ENCODE measurements at regions not wholly inside any gene's neighbourhood (a gene's known extent, or its start where the extent isn't known, plus 50 kb on each side); places are given as distances from the start of the nearest gene placed in this dataset.
A peak's percentile ranks its signal among the peaks of the same experiment; 100 is the strongest.

GRCh38 chr2:226223704-226224103 is 575.9 kb downstream of the IRS1 start:
- intact Hi-C loops (cut with DNase I), result no loop called here
- TF ChIP-seq CTCF (IDR thresholded peaks at IDR 0.05), result no peak
- no peak for TF ChIP-seq POLR2A (IDR thresholded peaks at IDR 0.05)
- Histone ChIP-seq H3K4me1 (no peaks in the 10 kb centered on the region), H3K9me3 (no peaks in the 10 kb centered on the region), H3K36me3 (no peaks in the 10 kb centered on the region), H3K27me3 (no peaks in the 10 kb centered on the region), H3K27ac (no peak overlapping the region), H3K4me3 (replicated peaks in 1 of 3) (no peak overlapping the region)
- no peak for DNase-seq
- WGBS, 2 donors, result 93 to 95% methylated on average over 2 of the region's 2 CpGs

GRCh38 chr2:226220511-226220910 is 579.1 kb downstream of the IRS1 start:
- intact Hi-C loops (cut with DNase I), result no loop called here
- Histone ChIP-seq H3K27me3 (no peaks in the 10 kb centered on the region), H3K36me3 (no peaks in the 10 kb centered on the region), H3K4me3 (replicated peaks in 1 of 3) (no peak overlapping the region), H3K9me3 (no peaks in the 10 kb centered on the region), H3K27ac (no peak overlapping the region), H3K4me1 (no peaks in the 10 kb centered on the region)
- DNase-seq, result no peak
- 88 to 91% methylated on average over 3 of the region's 3 CpGs for WGBS, 2 donors
- TF ChIP-seq POLR2A (IDR thresholded peaks at IDR 0.05) (no peak), CTCF (IDR thresholded peaks at IDR 0.05) (no peak)

GRCh38 chr2:226217191-226217590 is 582.4 kb downstream of the IRS1 start:
- 73 to 87% methylated on average over 1 of the region's 1 CpG for WGBS, 2 donors
- intact Hi-C loops (cut with DNase I), result loop anchor here (5.0 kb wide), 1 partner anchor 580 kb away; the partner anchor contains the start of gene IRS1
- Histone ChIP-seq H3K4me3 (replicated peaks in 1 of 3) (no peak overlapping the region), H3K9me3 (no peaks in the 10 kb centered on the region), H3K36me3 (no peaks in the 10 kb centered on the region), H3K27ac (no peak overlapping the region), H3K4me1 (peaks cover 4% of the 10 kb centered on the region in 2 donors), H3K27me3 (no peaks in the 10 kb centered on the region)
- TF ChIP-seq CTCF (IDR thresholded peaks at IDR 0.05), result no peak
- TF ChIP-seq POLR2A (IDR thresholded peaks at IDR 0.05), result no peak
- DNase-seq, result no peak

- peaks cover 10% of the 10 kb centered on the region in 2 donors for H3K4me1 ChIP-seq
- H3K9me3 ChIP-seq, result no peaks in the 10 kb centered on the region
- no peak overlapping the region for H3K27ac ChIP-seq
- no peak for TF ChIP-seq POLR2A (IDR thresholded peaks at IDR 0.05)
- no peak for TF ChIP-seq CTCF (IDR thresholded peaks at IDR 0.05)
- no peaks in the 10 kb centered on the region for H3K36me3 ChIP-seq
- H3K4me3 ChIP-seq (replicated peaks in 1 of 3), result no peak overlapping the region
- H3K27me3 ChIP-seq, result no peaks in the 10 kb centered on the region
- intact Hi-C loops (cut with DNase I), result loop anchor here (5.0 kb wide), 1 partner anchor 581 kb away; the partner anchor contains the start of gene IRS1
- WGBS, 2 donors, result 92 to 93% methylated on average over 6 of the region's 6 CpGs
- DNase-seq, result no peak
Measured at GRCh38 chr2:226216575-226216974, 583.0 kb downstream of the IRS1 start.

GRCh38 chr2:226215902-226216503 is 583.6 kb downstream of the IRS1 start:
- Histone ChIP-seq H3K4me3 (replicated peaks in 1 of 3) (no peak overlapping the region), H3K9me3 (no peaks in the 10 kb centered on the region), H3K27me3 (no peaks in the 10 kb centered on the region), H3K27ac (no peak overlapping the region), H3K4me1 (peaks cover 11 to 16% of the 10 kb centered on the region in 2 donors), H3K36me3 (no peaks in the 10 kb centered on the region)
- TF ChIP-seq POLR2A (IDR thresholded peaks at IDR 0.05) (no peak), CTCF (IDR thresholded peaks at IDR 0.05) (peak; percentile 31 to 79 (median 58))
- intact Hi-C loops (cut with DNase I), result loop anchor here (5.0 kb wide), 1 partner anchor 581 kb away; the partner anchor contains the start of gene IRS1
- 56% methylated on average over 11 of the region's 11 CpGs for WGBS, 2 donors
- peak; percentile 53 to 75 for DNase-seq
